Ovary (tissue), 7 donors: ENCODE measurements at regions not wholly inside any gene's neighbourhood (a gene's known extent, or its start where the extent isn't known, plus 50 kb on each side); places are given as distances from the start of the nearest gene placed in this dataset.
"Not testable (repeated sequence)": the region's sequence is repeated elsewhere in the genome, so short reads cannot be mapped to it uniquely, and the experiment has no call there.

Experiments used
- DNase-seq, 5 donors: peaks; one replicate each; pipeline ENCODE4 v3.0.0-alpha.2; 2019 to 2020
- H3K27ac ChIP-seq, 2 donors: fragments of 200-600 bp; one replicate each; pipeline versions ENCODE4 v1.5.1 to v1.8.0; 2019 to 2022
- H3K27me3 ChIP-seq: fragments of 200-600 bp; one replicate; pipeline ENCODE4 v1.8.0; 2022
- H3K36me3 ChIP-seq: fragments of 200-600 bp; sonication (generic); one replicate; pipeline ENCODE4 v1.5.1; 2019
- H3K4me1 ChIP-seq: one replicate; pipeline ENCODE4 v1.8.1; 2013; ENCODE audit warnings: mild to moderate bottlenecking, moderate library complexity; ENCODE audit not compliant: insufficient read depth
- H3K4me3 ChIP-seq: fragments of 200-600 bp; sonication (generic); one replicate; pipeline ENCODE4 v1.5.1; 2017
- H3K9me3 ChIP-seq, 2 donors: fragments of 200-600 bp in 1 of 2; sonication (generic) in 1 of 2; one replicate each; pipeline versions ENCODE4 v1.5.1 to v1.8.1; 2013 to 2019; ENCODE audit warnings: mild to moderate bottlenecking in 1 of 2, moderate library complexity in 1 of 2
- CTCF ChIP-seq, 3 donors: fragments of 450-650 bp in 2 of 3; fragments of 200-600 bp in 1 of 3; IDR thresholded peaks; one replicate each; pipeline versions ENCODE4 v1.5.1 to v1.8.0; 2016 to 2022; ENCODE audit warnings: antibody characterized with exemption in 3 of 3, mild to moderate bottlenecking in 1 of 3
- EP300 ChIP-seq: sonication (generic); formaldehyde crosslinking; IDR thresholded peaks from one replicate; pipeline ENCODE4 v1.6.1; 2017; ENCODE audit warnings: antibody characterized with exemption
- POLR2A ChIP-seq: fragments of 450-650 bp; IDR thresholded peaks from one replicate; pipeline ENCODE4 v1.6.1; 2017; ENCODE audit warnings: antibody characterized with exemption, mild to moderate bottlenecking, moderate library complexity
- WGBS, 3 donors: extraction: QIAGEN DNeasy Blood & Tissue Kit in 1 of 3; methylation state at CpG; one replicate each; pipeline versions ENCODE4 v1.1.5 to v1.1.7; 2013 to 2017; 5-methylcytosine and 5-hydroxymethylcytosine counted together
- intact Hi-C, 4 donors: fragments of 100-400 bp; cut with DNase I; formaldehyde crosslinking; loops; one replicate each; pipeline versions ENCODE4 v1.11.0 to v1.15.1; 2022 to 2023
- donor health status: DM: no; HTN: no; CAD: no; lungs with moderate emphysema.
- donor health status: DM: no; HTN: no; CAD: no.
- donor health status: Bipolar disorder and iron deficiency.
- donor health status: DM: no; HTN: no; CAD: no.
- donor health status: DM: yes; HTN: yes; CAD: no.

- Histone ChIP-seq H3K27ac (no peak overlapping the region), H3K4me1 (no peaks in the 10 kb centered on the region), H3K27me3 (no peaks in the 10 kb centered on the region), H3K4me3 (no peak overlapping the region), H3K36me3 (no peaks in the 10 kb centered on the region), H3K9me3 (no peaks in the 10 kb centered on the region)
- WGBS, 3 donors = 64 to 69% (median 67%) methylated on average over 4 of the region's 4 CpGs
- intact Hi-C loops = no loop called here
- no peak for DNase-seq
- TF ChIP-seq EP300 = no peak
- no peak for TF ChIP-seq POLR2A
- no peak for TF ChIP-seq CTCF (IDR thresholded peaks at IDR 0.05)
Measured at GRCh38 chr17:16888413-16889087, 83.4 kb downstream of the TNFRSF13B start.

DNA sequence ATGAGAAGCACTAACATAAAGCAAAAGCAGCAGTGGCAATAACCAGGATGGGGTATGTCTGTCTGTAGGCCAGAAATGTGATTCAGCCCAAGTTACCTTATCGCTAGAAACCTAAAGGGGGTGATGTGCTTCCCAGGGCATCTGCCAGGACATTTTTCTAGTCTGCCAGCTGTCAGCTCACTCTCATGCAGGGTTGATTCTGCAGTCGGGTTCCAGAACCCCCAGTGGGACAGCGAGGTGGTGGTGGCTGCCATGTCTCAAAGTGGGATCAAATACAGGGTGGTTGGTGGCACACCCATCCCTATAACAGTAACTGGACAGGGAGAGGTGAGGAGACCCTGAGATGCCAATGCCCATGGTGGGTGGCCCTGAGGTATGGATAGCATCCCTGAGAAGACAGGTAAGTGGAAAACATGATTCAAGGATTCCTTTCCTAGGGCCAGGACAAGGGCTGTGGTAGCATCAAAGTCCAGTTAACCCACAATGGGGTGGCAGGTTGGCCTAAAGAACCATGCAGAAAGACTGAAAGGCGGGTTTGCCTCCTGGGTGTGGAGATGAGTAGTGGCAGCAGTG lies 84.3 kb downstream of the TNFRSF13B start:
- H3K4me1 ChIP-seq = no peaks in the 10 kb centered on the region
- H3K27me3 ChIP-seq = no peaks in the 10 kb centered on the region
- H3K4me3 ChIP-seq = no peak overlapping the region
- H3K36me3 ChIP-seq = no peaks in the 10 kb centered on the region
- no peak for TF ChIP-seq POLR2A
- TF ChIP-seq CTCF (IDR thresholded peaks at IDR 0.05) = no peak
- no peak for TF ChIP-seq EP300
- intact Hi-C loops = no loop called here
- no peak for DNase-seq
- WGBS, 3 donors = 88 to 90% (median 90%) methylated on average over 4 of the region's 4 CpGs
- H3K9me3 ChIP-seq = no peaks in the 10 kb centered on the region
- no peak overlapping the region for H3K27ac ChIP-seq

GRCh38 chr17:16886655-16887322 lies 85.1 kb downstream of the TNFRSF13B start:
- H3K27me3 ChIP-seq = no peaks in the 10 kb centered on the region
- no peak for TF ChIP-seq POLR2A
- no peak for TF ChIP-seq CTCF (IDR thresholded peaks at IDR 0.05)
- no peak for TF ChIP-seq EP300
- H3K36me3 ChIP-seq = no peaks in the 10 kb centered on the region
- no peak for DNase-seq
- no peak overlapping the region for H3K27ac ChIP-seq
- H3K4me1 ChIP-seq = no peaks in the 10 kb centered on the region
- no peak overlapping the region for H3K4me3 ChIP-seq
- WGBS, 3 donors = 60 to 70% (median 64%) methylated on average over 4 of the region's 4 CpGs
- no peaks in the 10 kb centered on the region for H3K9me3 ChIP-seq
- intact Hi-C loops = no loop called here

DNA sequence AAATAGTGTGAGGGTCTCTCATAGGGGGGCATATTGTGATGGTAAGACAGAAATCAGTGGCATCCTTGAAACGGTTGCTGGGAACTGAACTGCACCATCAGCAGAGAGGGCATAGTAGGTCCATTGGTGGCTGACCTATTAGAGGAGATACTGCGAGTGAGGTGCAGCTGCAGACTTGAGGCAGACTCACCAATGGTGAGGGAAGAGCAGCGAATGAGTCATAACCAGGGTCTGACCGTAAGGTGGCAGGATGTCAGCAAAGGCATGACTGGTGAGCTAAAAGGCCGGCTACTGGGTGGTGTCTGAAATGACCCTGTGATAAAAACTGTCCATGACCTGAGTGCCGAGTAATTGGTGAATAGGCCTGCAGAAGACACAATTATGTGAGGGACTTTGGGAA lies 86.7 kb downstream of the TNFRSF13B start:
- intact Hi-C loops, H3K9me3 ChIP-seq, H3K27me3 ChIP-seq, H3K27ac ChIP-seq, DNase-seq, H3K4me1 ChIP-seq, H3K4me3 ChIP-seq, H3K36me3 ChIP-seq: not testable (repeated sequence)
- 73 to 82% (median 79%) methylated on average over 3 to 5 of the region's 6 CpGs for WGBS, 3 donors

GRCh38 chr17:16882926-16883265 lies 89.0 kb downstream of the TNFRSF13B start:
- 77 to 91% (median 84%) methylated on average over 7 of the region's 7 CpGs for WGBS, 3 donors
- H3K9me3 ChIP-seq, H3K36me3 ChIP-seq, H3K27ac ChIP-seq, H3K27me3 ChIP-seq, DNase-seq, H3K4me3 ChIP-seq, H3K4me1 ChIP-seq, intact Hi-C loops: not testable (repeated sequence)
